HL-60 (cell line): ENCODE measurements at regions not wholly inside any gene's neighbourhood (a gene's known extent, or its start where the extent isn't known, plus 50 kb on each side); places are given as distances from the start of the nearest gene placed in this dataset.

Experiments
- DNase-seq, 2 experiments: peaks; one replicate each; pipeline ENCODE4 v3.0.0-alpha.2; 2010 to 2020; ENCODE audit warnings: low read depth in 1 of 2, low spot score in 1 of 2
- H3K27ac ChIP-seq: fragments of 250-450 bp; sonication (Bioruptor Pico); replicated peaks from 2 replicates; pipeline ENCODE4 v1.5.1; 2020; ENCODE audit warnings: mild to moderate bottlenecking, moderate library complexity
- H3K27me3 ChIP-seq: fragments of 250-450 bp; sonication (Bioruptor Pico); 2 replicates; pipeline ENCODE4 v1.5.1; 2021; ENCODE audit warnings: mild to moderate bottlenecking, moderate library complexity; ENCODE audit not compliant: insufficient read depth, poor library complexity, severe bottlenecking
- H3K4me3 ChIP-seq: replicated peaks from 2 replicates; pipeline ENCODE4 v1.5.1; 2011; ENCODE audit warnings: mild to moderate bottlenecking, control low read depth, low read length; ENCODE audit not compliant: insufficient read depth
- CTCF ChIP-seq: IDR thresholded peaks from one replicate; pipeline ENCODE4 v1.5.1; 2011; ENCODE audit warnings: low read length, control low read depth, inconsistent platforms; ENCODE audit not compliant: insufficient read depth
- GABPA ChIP-seq: IDR thresholded peaks from 2 replicates; pipeline ENCODE4 v1.6.1; 2012; ENCODE audit warnings: low read depth
- POLR2AphosphoS5 ChIP-seq: IDR thresholded peaks from 2 replicates; pipeline ENCODE4 v1.6.1; 2012; ENCODE audit warnings: low read depth
- REST ChIP-seq: IDR thresholded peaks from 2 replicates; pipeline ENCODE4 v1.6.1; 2012; ENCODE audit warnings: low read depth; ENCODE audit not compliant: insufficient replicate concordance
- SPI1 ChIP-seq: IDR thresholded peaks from 2 replicates; pipeline ENCODE4 v1.6.1; 2012; ENCODE audit warnings: low read depth, mild to moderate bottlenecking, borderline replicate concordance

- Histone ChIP-seq H3K4me3 (no peak overlapping the region; the same call in 1 of the 2 replicates), H3K27ac (no peak overlapping the region), H3K27me3 (no peaks in the 10 kb centered on the region)
- no peak for TF ChIP-seq CTCF
- no peak for TF ChIP-seq REST
- TF ChIP-seq SPI1 = no peak
- TF ChIP-seq POLR2AphosphoS5 = no peak
- no peak for TF ChIP-seq GABPA
- DNase-seq = no peak
These were observed 51.3 kb upstream of the SLC1A4 start for GRCh38 chr2:64937687-64938491.

GRCh38 chr2:64938607-64939285 is 50.5 kb upstream of the SLC1A4 start:
- Histone ChIP-seq H3K27me3 (no peaks in the 10 kb centered on the region), H3K4me3 (no peak overlapping the region), H3K27ac (no peak overlapping the region)
- DNase-seq = no peak
- no peak for TF ChIP-seq SPI1
- TF ChIP-seq REST = no peak
- TF ChIP-seq GABPA = no peak
- no peak for TF ChIP-seq POLR2AphosphoS5
- no peak for TF ChIP-seq CTCF

- Histone ChIP-seq H3K27me3 (no peaks in the 10 kb centered on the region), H3K27ac (no peak overlapping the region), H3K4me3 (no peak overlapping the region)
- no peak for DNase-seq
- TF ChIP-seq REST = no peak
- TF ChIP-seq SPI1 = no peak
- no peak for TF ChIP-seq POLR2AphosphoS5
- no peak for TF ChIP-seq GABPA
- TF ChIP-seq CTCF = no peak
These were observed 49.8 kb upstream of the SLC1A4 start for GRCh38 chr2:64939332-64939917.
